Peyer's patch (tissue), 4 donors: ENCODE measurements at regions not wholly inside any gene's neighbourhood (a gene's known extent, or its start where the extent isn't known, plus 50 kb on each side); places are given as distances from the start of the nearest gene placed in this dataset.

ENCODE experiments used
- CTCF ChIP-seq, 6 experiments: fragments of 450-650 bp in 4 of 6; fragments of 200-600 bp in 2 of 6; sonication (generic) in 1 of 6; IDR thresholded peaks; one replicate each; pipeline ENCODE4 v1.5.1; 2017 to 2019; ENCODE audit warnings: antibody characterized with exemption in 6 of 6, mild to moderate bottlenecking in 3 of 6, moderate library complexity in 1 of 6
- POLR2A ChIP-seq, 2 donors: fragments of 450-650 bp; IDR thresholded peaks; one replicate each; pipeline ENCODE4 v1.5.1; 2017; ENCODE audit warnings: antibody characterized with exemption in 2 of 2, mild to moderate bottlenecking in 2 of 2, moderate library complexity in 2 of 2

- no peak for TF ChIP-seq CTCF (IDR thresholded peaks at IDR 0.05)
- no peak for TF ChIP-seq POLR2A (IDR thresholded peaks at IDR 0.05)
Measured at GRCh38 chr1:177801790-177802189, 168.1 kb downstream of the SEC16B start.
